Gastroesophageal sphincter (tissue), 3 donors: ENCODE measurements at regions not wholly inside any gene's neighbourhood (a gene's known extent, or its start where the extent isn't known, plus 50 kb on each side); places are given as distances from the start of the nearest gene placed in this dataset.

Experiments
- CTCF ChIP-seq, 4 experiments: fragments of 200-600 bp in 2 of 4; fragments of 450-650 bp in 2 of 4; sonication (generic) in 1 of 4; IDR thresholded peaks; one replicate each; pipeline ENCODE4 v1.5.1; 2017 to 2019; ENCODE audit warnings: antibody characterized with exemption in 4 of 4, mild to moderate bottlenecking in 2 of 4, moderate library complexity in 2 of 4
- POLR2AphosphoS5 ChIP-seq: sonication (generic); formaldehyde crosslinking; IDR thresholded peaks from one replicate; pipeline ENCODE4 v1.6.1; 2017; ENCODE audit warnings: antibody characterized with exemption

GRCh38 chr12:128026696-128027574, 240.0 kb upstream of the TMEM132C start:
- TF ChIP-seq POLR2AphosphoS5: no peak
- no peak for TF ChIP-seq CTCF (IDR thresholded peaks at IDR 0.05)
